ENCODE measurements at regions not wholly inside any gene's neighbourhood (a gene's known extent, or its start where the extent isn't known, plus 50 kb on each side); places are given as distances from the start of the nearest gene placed in this dataset.

DNA sequence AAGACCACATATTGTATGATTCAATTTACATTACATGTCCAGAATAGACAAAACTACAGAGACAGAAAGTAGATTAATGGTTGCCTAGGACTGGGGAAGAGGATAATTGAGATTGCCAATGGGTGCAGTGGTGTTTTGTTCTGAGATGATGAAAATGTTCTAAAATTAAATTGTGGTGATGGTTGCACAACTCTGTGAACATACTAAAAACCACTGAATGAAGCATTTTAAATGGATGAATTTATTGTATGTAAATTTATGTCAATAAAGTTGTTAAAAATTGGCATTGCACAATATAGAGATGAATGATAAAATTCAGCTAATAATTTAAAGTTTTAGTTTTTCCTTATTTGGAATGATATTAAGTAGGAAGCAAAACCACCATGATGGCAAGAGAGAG lies 109.5 kb upstream of the NR4A3 start:
- DNase-seq (no peak), ATAC-seq (no peak)
- Histone ChIP-seq H3K4me1 (no peaks in the 10 kb centered on the region), H3K27ac (no peak overlapping the region), H3K36me3 (no peaks in the 10 kb centered on the region), H3K4me3 (no peak overlapping the region), H3K9me3 (no peaks in the 10 kb centered on the region), H3K27me3 (no peaks in the 10 kb centered on the region)
- intact Hi-C loops (cut with DNase I; ENCODE audit: low total_unique reads), result no loop called here
- no peak for TF ChIP-seq POLR2A (IDR thresholded peaks at IDR 0.05)
- TF ChIP-seq CTCF (IDR thresholded peaks at IDR 0.05 in 4 of 5, conservative IDR thresholded peaks at IDR 0.05 in 1 of 5), result no peak
- in situ Hi-C loops (cut with MboI; ENCODE audit: low sequenced_read_pairs in 4 of 4), result no loop called here

DNA sequence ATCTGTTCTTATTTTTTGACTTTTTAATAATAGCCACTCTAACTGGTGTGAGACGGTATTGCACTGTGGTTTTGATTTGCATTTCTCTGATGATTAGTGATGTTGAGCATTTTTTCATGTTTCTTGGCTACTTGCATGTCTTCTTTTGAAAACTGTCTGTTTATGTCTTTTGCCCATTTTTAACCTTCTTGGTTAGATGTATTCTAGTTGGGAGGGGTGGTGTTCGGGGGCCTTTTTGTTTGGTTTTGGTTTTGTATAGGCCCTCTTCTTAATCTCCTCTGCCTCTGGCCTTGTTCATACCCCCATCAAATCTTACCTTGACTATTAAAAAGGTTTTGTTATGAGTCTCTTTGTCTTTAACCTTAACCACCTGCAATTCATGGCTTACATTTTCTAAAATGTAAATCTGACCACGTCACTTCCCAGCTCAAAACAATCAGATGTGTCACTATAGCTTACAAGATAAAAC lies 107.8 kb upstream of the NR4A3 start:
- H3K36me3 ChIP-seq, result no peaks in the 10 kb centered on the region
- no peak overlapping the region for H3K4me3 ChIP-seq
- no peak overlapping the region for H3K27ac ChIP-seq
- in situ Hi-C loops (cut with MboI; ENCODE audit: low sequenced_read_pairs in 4 of 4), result no loop called here
- no peak for DNase-seq
- no peaks in the 10 kb centered on the region for H3K27me3 ChIP-seq
- H3K4me1 ChIP-seq, result no peaks in the 10 kb centered on the region
- intact Hi-C loops (cut with DNase I; ENCODE audit: low total_unique reads), result no loop called here
- ATAC-seq, result no peak
- H3K9me3 ChIP-seq, result no peaks in the 10 kb centered on the region
- TF ChIP-seq POLR2A (IDR thresholded peaks at IDR 0.05), result no peak
- TF ChIP-seq CTCF (IDR thresholded peaks at IDR 0.05 in 4 of 5, conservative IDR thresholded peaks at IDR 0.05 in 1 of 5), result no peak

GRCh38 chr9:99718631-99719030 lies 103.1 kb upstream of the NR4A3 start:
- H3K36me3 ChIP-seq, result no peaks in the 10 kb centered on the region
- DNase-seq (no peak), ATAC-seq (no peak)
- in situ Hi-C loops (cut with MboI; ENCODE audit: low sequenced_read_pairs in 4 of 4) (no loop called here), intact Hi-C loops (cut with DNase I; ENCODE audit: low total_unique reads) (no loop called here)
- peaks cover 0 to 3% of the 10 kb centered on the region in 2 donors for H3K4me1 ChIP-seq
- H3K9me3 ChIP-seq, result no peaks in the 10 kb centered on the region
- H3K4me3 ChIP-seq, result no peak overlapping the region
- TF ChIP-seq CTCF (IDR thresholded peaks at IDR 0.05 in 4 of 5, conservative IDR thresholded peaks at IDR 0.05 in 1 of 5) (no peak), POLR2A (IDR thresholded peaks at IDR 0.05) (no peak)
- no peaks in the 10 kb centered on the region for H3K27me3 ChIP-seq
- no peak overlapping the region for H3K27ac ChIP-seq

GRCh38 chr9:99720455-99721050 lies 101.1 kb upstream of the NR4A3 start:
- H3K4me3 ChIP-seq, result peak overlapping the region in 2 of 4 donors; percentile 21 to 29
- peaks cover 0 to 3% of the 10 kb centered on the region in 2 donors for H3K4me1 ChIP-seq
- TF ChIP-seq POLR2A (IDR thresholded peaks at IDR 0.05), result no peak
- TF ChIP-seq CTCF (IDR thresholded peaks at IDR 0.05 in 4 of 5, conservative IDR thresholded peaks at IDR 0.05 in 1 of 5), result no peak
- in situ Hi-C loops (cut with MboI; ENCODE audit: low sequenced_read_pairs in 4 of 4), result no loop called here
- peak overlapping the region in 1 of 4 donors; percentile 19 for H3K27ac ChIP-seq
- intact Hi-C loops (cut with DNase I; ENCODE audit: low total_unique reads), result no loop called here
- H3K9me3 ChIP-seq, result no peaks in the 10 kb centered on the region
- H3K36me3 ChIP-seq, result no peaks in the 10 kb centered on the region
- no peaks in the 10 kb centered on the region for H3K27me3 ChIP-seq
- ATAC-seq, result no peak
- DNase-seq, result no peak

- peaks cover 0 to 8% of the 10 kb centered on the region in 2 donors for H3K4me1 ChIP-seq
- in situ Hi-C loops (cut with MboI; ENCODE audit: low sequenced_read_pairs in 4 of 4), result no loop called here
- H3K27ac ChIP-seq, result no peak overlapping the region
- TF ChIP-seq CTCF (IDR thresholded peaks at IDR 0.05 in 4 of 5, conservative IDR thresholded peaks at IDR 0.05 in 1 of 5) (no peak), POLR2A (IDR thresholded peaks at IDR 0.05) (no peak)
- intact Hi-C loops (cut with DNase I; ENCODE audit: low total_unique reads), result no loop called here
- H3K27me3 ChIP-seq, result no peaks in the 10 kb centered on the region
- H3K4me3 ChIP-seq, result no peak overlapping the region
- no peak for ATAC-seq
- no peaks in the 10 kb centered on the region for H3K36me3 ChIP-seq
- no peak for DNase-seq
- H3K9me3 ChIP-seq, result no peaks in the 10 kb centered on the region
Observed at GRCh38 chr9:99721898-99722297, 99.8 kb upstream of the NR4A3 start.
